ENCODE measurements at regions not wholly inside any gene's neighbourhood (a gene's known extent, or its start where the extent isn't known, plus 50 kb on each side); places are given as distances from the start of the nearest gene placed in this dataset.
A peak's percentile ranks its signal among the peaks of the same experiment; 100 is the strongest.

DNA sequence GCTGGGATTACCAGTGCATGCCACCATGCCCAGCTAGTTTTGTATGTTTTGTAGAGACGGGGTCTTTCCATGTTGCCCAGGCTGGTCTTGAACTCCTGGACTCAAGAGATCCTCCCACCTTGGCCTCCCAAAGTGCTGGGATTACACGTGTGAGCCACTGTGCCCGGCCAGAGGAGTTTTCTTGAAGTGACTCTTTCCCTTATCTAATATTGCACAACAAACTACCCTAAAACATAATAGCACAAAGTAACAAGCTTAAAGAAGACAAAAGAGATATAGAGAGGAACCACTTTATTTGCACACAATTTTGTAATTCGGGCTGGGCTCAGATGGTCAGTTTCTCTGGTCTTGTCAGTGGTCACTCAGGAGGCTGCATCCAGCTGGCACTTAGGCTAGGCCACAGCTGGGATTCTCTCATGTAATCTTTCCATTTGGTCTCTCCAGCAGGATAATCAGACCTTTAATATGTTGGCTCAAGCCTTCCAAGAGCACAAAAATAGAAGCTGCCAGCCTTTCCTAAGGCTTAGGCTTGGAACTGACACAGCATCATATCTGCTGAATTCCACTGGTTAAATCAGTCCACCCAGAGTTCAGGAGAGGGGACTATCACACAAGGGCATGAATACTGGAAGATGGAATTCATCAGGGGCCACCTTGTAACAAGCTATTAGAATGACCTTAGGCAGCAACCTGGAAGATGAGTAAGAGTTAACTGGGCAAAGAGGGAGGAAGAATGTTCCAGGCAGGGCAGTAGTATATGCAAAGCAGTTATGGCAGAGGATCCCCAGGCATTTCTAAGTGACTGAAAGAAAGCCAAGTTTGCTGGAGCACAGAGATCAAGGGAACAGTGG is 56.7 kb upstream of the PNRC1 start:
- 45% methylated on average over 4 of the region's 4 CpGs for WGBS
- Histone ChIP-seq H3K4me1 (peaks cover 64% of the 10 kb centered on the region), H3K27me3 (no peaks in the 10 kb centered on the region), H3K9me3 (no peaks in the 10 kb centered on the region), H3K36me3 (no peaks in the 10 kb centered on the region), H3K27ac (peak overlapping the region; percentile 86), H3K4me3 (no peak overlapping the region)
- DNase-seq (ENCODE audit: low spot score in 2 of 2), result no peak
- TF ChIP-seq POLR2A (IDR thresholded peaks at IDR 0.05) (no peak), POLR2AphosphoS5 (IDR thresholded peaks at IDR 0.05) (no peak), EP300 (IDR thresholded peaks at IDR 0.05) (no peak)
- TF ChIP-seq, protein P1, sequence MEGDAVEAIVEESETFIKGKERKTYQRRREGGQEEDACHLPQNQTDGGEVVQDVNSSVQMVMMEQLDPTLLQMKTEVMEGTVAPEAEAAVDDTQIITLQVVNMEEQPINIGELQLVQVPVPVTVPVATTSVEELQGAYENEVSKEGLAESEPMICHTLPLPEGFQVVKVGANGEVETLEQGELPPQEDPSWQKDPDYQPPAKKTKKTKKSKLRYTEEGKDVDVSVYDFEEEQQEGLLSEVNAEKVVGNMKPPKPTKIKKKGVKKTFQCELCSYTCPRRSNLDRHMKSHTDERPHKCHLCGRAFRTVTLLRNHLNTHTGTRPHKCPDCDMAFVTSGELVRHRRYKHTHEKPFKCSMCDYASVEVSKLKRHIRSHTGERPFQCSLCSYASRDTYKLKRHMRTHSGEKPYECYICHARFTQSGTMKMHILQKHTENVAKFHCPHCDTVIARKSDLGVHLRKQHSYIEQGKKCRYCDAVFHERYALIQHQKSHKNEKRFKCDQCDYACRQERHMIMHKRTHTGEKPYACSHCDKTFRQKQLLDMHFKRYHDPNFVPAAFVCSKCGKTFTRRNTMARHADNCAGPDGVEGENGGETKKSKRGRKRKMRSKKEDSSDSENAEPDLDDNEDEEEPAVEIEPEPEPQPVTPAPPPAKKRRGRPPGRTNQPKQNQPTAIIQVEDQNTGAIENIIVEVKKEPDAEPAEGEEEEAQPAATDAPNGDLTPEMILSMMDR (IDR thresholded peaks at IDR 0.05), result no peak

DNA sequence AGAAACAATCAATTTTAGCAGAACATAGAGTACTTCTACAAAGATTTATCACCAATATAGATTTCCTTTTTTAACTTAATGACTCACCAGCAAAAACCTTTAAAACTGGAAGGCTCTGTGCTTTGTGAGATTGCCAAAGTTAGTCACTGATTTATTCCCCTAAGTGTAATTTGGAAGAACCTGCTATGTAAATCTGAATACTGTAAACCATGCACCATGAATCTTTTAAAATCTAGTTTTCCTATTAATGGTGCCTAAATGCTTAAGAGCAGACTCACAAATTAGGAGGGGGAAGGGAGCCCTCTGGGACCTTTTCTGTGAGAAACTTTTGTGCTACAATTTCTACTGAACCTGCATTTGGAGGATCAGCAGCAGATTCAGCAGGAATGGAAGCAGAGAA is 57.8 kb upstream of the PNRC1 start:
- TF ChIP-seq EP300 (IDR thresholded peaks at IDR 0.05) (no peak), POLR2A (IDR thresholded peaks at IDR 0.05) (no peak)
- TF ChIP-seq, protein P1 (IDR thresholded peaks at IDR 0.05), result no peak
- Histone ChIP-seq H3K27me3 (no peaks in the 10 kb centered on the region), H3K36me3 (no peaks in the 10 kb centered on the region), H3K9me3 (no peaks in the 10 kb centered on the region), H3K4me3 (no peak overlapping the region), H3K4me1 (peaks cover 58% of the 10 kb centered on the region), H3K27ac (peak overlapping the region; percentile 86)
- DNase-seq (ENCODE audit: low spot score in 2 of 2), result no peak

DNA sequence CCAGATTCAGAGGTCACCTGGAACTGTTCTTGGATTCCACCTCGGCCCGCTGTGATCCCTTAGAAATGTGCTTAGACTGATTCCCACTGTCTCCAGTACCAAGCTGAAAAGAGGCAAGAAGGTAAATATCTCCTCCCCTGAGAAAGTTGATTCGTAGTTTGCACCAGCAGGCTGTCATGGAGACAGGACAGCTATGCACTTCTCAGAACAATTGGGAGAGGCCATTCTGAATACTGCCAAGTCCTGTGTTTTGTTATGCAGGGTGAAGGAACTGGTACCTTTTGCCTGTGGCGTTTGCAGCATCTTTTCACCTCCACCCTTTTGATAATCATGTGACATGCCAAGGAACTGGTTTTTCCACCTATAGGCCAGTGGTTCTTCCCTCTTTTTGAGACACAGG is 58.2 kb upstream of the RNGTT start:
- Histone ChIP-seq H3K27ac (peak overlapping the region; percentile 86), H3K9me3 (no peaks in the 10 kb centered on the region), H3K4me1 (peaks cover 55% of the 10 kb centered on the region), H3K4me3 (no peak overlapping the region), H3K36me3 (no peaks in the 10 kb centered on the region), H3K27me3 (no peaks in the 10 kb centered on the region)
- TF ChIP-seq POLR2A (IDR thresholded peaks at IDR 0.05), result no peak
- TF ChIP-seq, protein P1 (IDR thresholded peaks at IDR 0.05), result no peak
- no peak for TF ChIP-seq EP300 (IDR thresholded peaks at IDR 0.05)
- peak in 1 of 3 donors; percentile 57 for TF ChIP-seq POLR2AphosphoS5 (IDR thresholded peaks at IDR 0.05)
- no peak for DNase-seq (ENCODE audit: low spot score in 2 of 2)
- WGBS, result 65% methylated on average over 4 of the region's 4 CpGs

DNA sequence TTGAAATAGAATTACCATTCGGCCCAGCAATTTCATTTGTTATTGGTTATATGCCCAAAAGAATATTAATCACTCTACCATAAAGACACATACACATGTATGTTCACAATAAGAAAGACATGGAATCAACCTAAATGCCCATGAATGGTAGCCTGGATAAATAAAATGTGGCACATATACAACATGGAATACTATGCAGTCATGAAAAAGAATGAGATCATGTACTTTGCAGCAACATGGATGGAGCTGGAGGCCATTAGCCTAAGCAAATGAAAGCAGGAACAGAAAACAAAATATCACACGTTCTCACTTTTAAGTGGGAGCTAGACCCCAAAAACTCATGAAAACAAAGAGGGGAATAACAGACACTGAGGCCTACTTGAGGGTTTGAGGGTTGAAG is 52.6 kb upstream of the RNGTT start:
- DNase-seq (ENCODE audit: low spot score in 2 of 2), result no peak
- no peak overlapping the region for H3K4me3 ChIP-seq
- no peaks in the 10 kb centered on the region for H3K9me3 ChIP-seq
- peaks cover 7% of the 10 kb centered on the region for H3K4me1 ChIP-seq
- 94% methylated on average over 2 of the region's 2 CpGs for WGBS
- no peak overlapping the region for H3K27ac ChIP-seq
- TF ChIP-seq, protein P1 (IDR thresholded peaks at IDR 0.05), result no peak
- no peak for TF ChIP-seq EP300 (IDR thresholded peaks at IDR 0.05)
- TF ChIP-seq POLR2AphosphoS5 (IDR thresholded peaks at IDR 0.05), result no peak
- TF ChIP-seq POLR2A (IDR thresholded peaks at IDR 0.05), result no peak
- H3K27me3 ChIP-seq, result no peaks in the 10 kb centered on the region
- no peaks in the 10 kb centered on the region for H3K36me3 ChIP-seq

GRCh38 chr6:89013438-89013837 is 50.0 kb upstream of the RNGTT start:
- H3K27me3 ChIP-seq, result no peaks in the 10 kb centered on the region
- no peak overlapping the region for H3K27ac ChIP-seq
- no peak for DNase-seq (ENCODE audit: low spot score in 2 of 2)
- peaks cover under 1% of the 10 kb centered on the region for H3K4me1 ChIP-seq
- 59% methylated on average over 5 of the region's 5 CpGs for WGBS
- TF ChIP-seq EP300 (IDR thresholded peaks at IDR 0.05) (no peak), POLR2AphosphoS5 (IDR thresholded peaks at IDR 0.05) (no peak), POLR2A (IDR thresholded peaks at IDR 0.05) (no peak)
- TF ChIP-seq, protein P1 (IDR thresholded peaks at IDR 0.05), result no peak
- no peak overlapping the region for H3K4me3 ChIP-seq
- H3K9me3 ChIP-seq, result no peaks in the 10 kb centered on the region
- no peaks in the 10 kb centered on the region for H3K36me3 ChIP-seq
